ENCODE measurements at regions not wholly inside any gene's neighbourhood (a gene's known extent, or its start where the extent isn't known, plus 50 kb on each side); places are given as distances from the start of the nearest gene placed in this dataset.

- TF ChIP-seq CTCF (IDR thresholded peaks at IDR 0.05) (no peak), POLR2AphosphoS5 (IDR thresholded peaks at IDR 0.05) (no peak)
Measured at GRCh38 chr22:34294476-34294875, 374.2 kb upstream of the LARGE1 start.

Data from upper lobe of left lung (tissue), 4 donors.